Femur (tissue), 1 donor: ENCODE measurements at regions not wholly inside any gene's neighbourhood (a gene's known extent, or its start where the extent isn't known, plus 50 kb on each side); places are given as distances from the start of the nearest gene placed in this dataset.

Experiments
- DNase-seq: peaks from one replicate; pipeline ENCODE4 v3.0.0-alpha.2; 2017

GRCh38 chr7:116310141-116310540 lies 99.8 kb downstream of the TES start:
- DNase-seq, result no peak

GRCh38 chr7:116311259-116311658 lies 100.9 kb downstream of the TES start:
- no peak for DNase-seq

GRCh38 chr7:116311816-116312471 lies 101.6 kb downstream of the TES start:
- no peak for DNase-seq

- no peak for DNase-seq
Measured at GRCh38 chr7:116315293-116315692, 105.0 kb downstream of the TES start.

- DNase-seq, result no peak
Measured at GRCh38 chr7:116315803-116316202, 105.5 kb downstream of the TES start.

- peak; percentile 37 for DNase-seq
Measured at GRCh38 chr7:116316838-116317628, 106.7 kb downstream of the TES start.

GRCh38 chr7:116317907-116318306 lies 107.6 kb downstream of the TES start:
- DNase-seq, result no peak

- DNase-seq, result no peak
Measured at GRCh38 chr7:116322541-116322940, 112.2 kb downstream of the TES start.

- no peak for DNase-seq
Measured at GRCh38 chr7:116324582-116324981, 114.2 kb downstream of the TES start.

GRCh38 chr7:116325517-116325916 lies 115.2 kb downstream of the TES start:
- no peak for DNase-seq

GRCh38 chr7:116327135-116327534 lies 116.8 kb downstream of the TES start:
- no peak for DNase-seq

GRCh38 chr7:116327752-116328151 lies 117.4 kb downstream of the TES start:
- no peak for DNase-seq

- no peak for DNase-seq
Measured at GRCh38 chr7:116328161-116328560, 117.8 kb downstream of the TES start.

GRCh38 chr7:116329686-116330503 lies 119.6 kb downstream of the TES start:
- no peak for DNase-seq

- no peak for DNase-seq
Measured at GRCh38 chr7:116331020-116331419, 120.7 kb downstream of the TES start.

- DNase-seq, result no peak
Measured at GRCh38 chr7:116332766-116333165, 122.4 kb downstream of the TES start.

- DNase-seq, result no peak
Measured at GRCh38 chr7:116334555-116334954, 124.2 kb downstream of the TES start.

GRCh38 chr7:116337018-116337417 lies 126.7 kb downstream of the TES start:
- DNase-seq, result no peak

- DNase-seq, result no peak
Measured at GRCh38 chr7:116337800-116338199, 127.5 kb downstream of the TES start.

GRCh38 chr7:116339564-116339963 lies 129.2 kb downstream of the TES start:
- no peak for DNase-seq

- DNase-seq, result no peak
Measured at GRCh38 chr7:116340201-116340847, 130.0 kb downstream of the TES start.

- no peak for DNase-seq
Measured at GRCh38 chr7:116340943-116341907, 130.9 kb downstream of the TES start.
